ENCODE measurements at regions not wholly inside any gene's neighbourhood (a gene's known extent, or its start where the extent isn't known, plus 50 kb on each side); places are given as distances from the start of the nearest gene placed in this dataset.
"Not testable (repeated sequence)": the region's sequence is repeated elsewhere in the genome, so short reads cannot be mapped to it uniquely, and the experiment has no call there.

DNA sequence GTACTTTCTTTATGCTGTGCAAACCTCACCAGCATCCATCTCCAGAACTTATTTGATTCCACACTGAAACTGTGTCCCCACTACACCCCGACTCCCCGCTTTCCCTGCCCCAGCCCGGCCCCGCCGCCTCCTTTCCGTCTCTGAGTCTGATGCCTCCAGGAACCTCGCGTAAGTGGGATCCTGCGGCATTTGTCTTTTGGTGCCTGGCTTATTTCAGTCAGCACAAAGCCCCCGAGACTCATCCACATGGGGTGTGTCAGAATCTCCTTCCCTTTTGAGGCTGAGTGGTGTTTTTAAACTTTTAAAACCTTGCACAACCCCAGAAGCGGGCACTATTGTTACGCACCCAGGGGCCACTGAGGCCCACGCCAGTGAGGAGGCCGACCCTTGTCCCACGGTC is 214.4 kb downstream of the BANP start:
- TF ChIP-seq, protein P1, sequence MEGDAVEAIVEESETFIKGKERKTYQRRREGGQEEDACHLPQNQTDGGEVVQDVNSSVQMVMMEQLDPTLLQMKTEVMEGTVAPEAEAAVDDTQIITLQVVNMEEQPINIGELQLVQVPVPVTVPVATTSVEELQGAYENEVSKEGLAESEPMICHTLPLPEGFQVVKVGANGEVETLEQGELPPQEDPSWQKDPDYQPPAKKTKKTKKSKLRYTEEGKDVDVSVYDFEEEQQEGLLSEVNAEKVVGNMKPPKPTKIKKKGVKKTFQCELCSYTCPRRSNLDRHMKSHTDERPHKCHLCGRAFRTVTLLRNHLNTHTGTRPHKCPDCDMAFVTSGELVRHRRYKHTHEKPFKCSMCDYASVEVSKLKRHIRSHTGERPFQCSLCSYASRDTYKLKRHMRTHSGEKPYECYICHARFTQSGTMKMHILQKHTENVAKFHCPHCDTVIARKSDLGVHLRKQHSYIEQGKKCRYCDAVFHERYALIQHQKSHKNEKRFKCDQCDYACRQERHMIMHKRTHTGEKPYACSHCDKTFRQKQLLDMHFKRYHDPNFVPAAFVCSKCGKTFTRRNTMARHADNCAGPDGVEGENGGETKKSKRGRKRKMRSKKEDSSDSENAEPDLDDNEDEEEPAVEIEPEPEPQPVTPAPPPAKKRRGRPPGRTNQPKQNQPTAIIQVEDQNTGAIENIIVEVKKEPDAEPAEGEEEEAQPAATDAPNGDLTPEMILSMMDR (IDR thresholded peaks at IDR 0.05), result not testable (repeated sequence)
- TF ChIP-seq POLR2A (IDR thresholded peaks at IDR 0.05; ENCODE audit: low read length); ZFP36 (IDR thresholded peaks at IDR 0.05; ENCODE audit: borderline replicate concordance, partially characterized antibody); MYC (IDR thresholded peaks at IDR 0.05; ENCODE audit: borderline replicate concordance, low read length); KDM5A (IDR thresholded peaks at IDR 0.05); EHF (CRISPR knock-in tag; IDR thresholded peaks at IDR 0.05); FOSL2 (IDR thresholded peaks at IDR 0.05); FOSL2 (CRISPR knock-in tag; IDR thresholded peaks at IDR 0.05); MAFK (IDR thresholded peaks at IDR 0.05; ENCODE audit: partially characterized antibody); SMC3 (IDR thresholded peaks at IDR 0.05): not testable (repeated sequence)
